HG03045 (cell line): ENCODE measurements at regions not wholly inside any gene's neighbourhood (a gene's known extent, or its start where the extent isn't known, plus 50 kb on each side); places are given as distances from the start of the nearest gene placed in this dataset.

ENCODE experiments used
- ATAC-seq: cut with Tn5 transposase; IDR thresholded peaks from one replicate; pipeline ENCODE4 v1.9.1; 2021; ENCODE audit warnings: mild to moderate bottlenecking, moderate library complexity; ENCODE audit not compliant: unreplicated experiment

GRCh38 chr20:6693178-6693807 is 74.2 kb upstream of the BMP2 start:
- no peak for ATAC-seq

- no peak for ATAC-seq
Observed at GRCh38 chr20:6692566-6693173, 74.8 kb upstream of the BMP2 start.

- ATAC-seq: no peak
Observed at GRCh38 chr20:6691516-6691915, 76.0 kb upstream of the BMP2 start.

- ATAC-seq: no peak
Observed at GRCh38 chr20:6689339-6689973, 78.0 kb upstream of the BMP2 start.

- ATAC-seq: no peak
Observed at GRCh38 chr20:6686171-6686570, 81.3 kb upstream of the BMP2 start.

GRCh38 chr20:6685626-6686025 is 81.9 kb upstream of the BMP2 start:
- no peak for ATAC-seq

- ATAC-seq: no peak
Observed at GRCh38 chr20:6685181-6685582, 82.3 kb upstream of the BMP2 start.

GRCh38 chr20:6683021-6683977 is 84.2 kb upstream of the BMP2 start:
- no peak for ATAC-seq

GRCh38 chr20:6680854-6681253 is 86.6 kb upstream of the BMP2 start:
- no peak for ATAC-seq

GRCh38 chr20:6680441-6680840 is 87.0 kb upstream of the BMP2 start:
- ATAC-seq: no peak

- ATAC-seq: no peak
Observed at GRCh38 chr20:6679086-6679485, 88.4 kb upstream of the BMP2 start.

GRCh38 chr20:6678101-6678500 is 89.4 kb upstream of the BMP2 start:
- ATAC-seq: no peak

- no peak for ATAC-seq
Observed at GRCh38 chr20:6674831-6675230, 92.7 kb upstream of the BMP2 start.

GRCh38 chr20:6673071-6673470 is 94.4 kb upstream of the BMP2 start:
- no peak for ATAC-seq

- ATAC-seq: no peak
Observed at GRCh38 chr20:6671829-6672228, 95.7 kb upstream of the BMP2 start.

- ATAC-seq: no peak
Observed at GRCh38 chr20:6668546-6668945, 98.9 kb upstream of the BMP2 start.

- no peak for ATAC-seq
Observed at GRCh38 chr20:6665621-6666355, 101.7 kb upstream of the BMP2 start.

GRCh38 chr20:6665161-6665560 is 102.3 kb upstream of the BMP2 start:
- no peak for ATAC-seq

GRCh38 chr20:6664574-6664973 is 102.9 kb upstream of the BMP2 start:
- no peak for ATAC-seq

GRCh38 chr20:6663751-6664388 is 103.6 kb upstream of the BMP2 start:
- no peak for ATAC-seq
